ENCODE measurements at regions not wholly inside any gene's neighbourhood (a gene's known extent, or its start where the extent isn't known, plus 50 kb on each side); places are given as distances from the start of the nearest gene placed in this dataset.

- TF ChIP-seq CTCF (conservative IDR thresholded peaks at IDR 0.05; ENCODE audit: low read depth, low read length), result peak; percentile 30
- no peak overlapping the region for H3K4me3 ChIP-seq (ENCODE audit: low read depth, low read length)
- DNase-seq (ENCODE audit: low read depth), result no peak
Measured at GRCh38 chr5:92885950-92886349, 695.1 kb downstream of the NR2F1-AS1 start.

- TF ChIP-seq CTCF (conservative IDR thresholded peaks at IDR 0.05; ENCODE audit: low read depth, low read length), result no peak
- DNase-seq (ENCODE audit: low read depth), result no peak
- H3K4me3 ChIP-seq (ENCODE audit: low read depth, low read length), result no peak overlapping the region
Measured at GRCh38 chr5:92884469-92884868, 696.5 kb downstream of the NR2F1-AS1 start.

GRCh38 chr5:92879806-92880543 lies 701.0 kb downstream of the NR2F1-AS1 start:
- DNase-seq (ENCODE audit: low read depth), result no peak
- H3K4me3 ChIP-seq (ENCODE audit: low read depth, low read length), result no peak overlapping the region
- TF ChIP-seq CTCF (conservative IDR thresholded peaks at IDR 0.05; ENCODE audit: low read depth, low read length), result no peak

GRCh38 chr5:92874790-92875189 lies 706.2 kb downstream of the NR2F1-AS1 start:
- TF ChIP-seq CTCF (conservative IDR thresholded peaks at IDR 0.05; ENCODE audit: low read depth, low read length), result no peak
- no peak overlapping the region for H3K4me3 ChIP-seq (ENCODE audit: low read depth, low read length)
- no peak for DNase-seq (ENCODE audit: low read depth)

GRCh38 chr5:92868442-92868841 lies 712.6 kb downstream of the NR2F1-AS1 start:
- TF ChIP-seq CTCF (conservative IDR thresholded peaks at IDR 0.05; ENCODE audit: low read depth, low read length), result no peak
- no peak for DNase-seq (ENCODE audit: low read depth)
- H3K4me3 ChIP-seq (ENCODE audit: low read depth, low read length), result no peak overlapping the region

GRCh38 chr5:92864591-92864990 lies 716.4 kb downstream of the NR2F1-AS1 start:
- H3K4me3 ChIP-seq (ENCODE audit: low read depth, low read length), result no peak overlapping the region
- DNase-seq (ENCODE audit: low read depth), result no peak
- no peak for TF ChIP-seq CTCF (conservative IDR thresholded peaks at IDR 0.05; ENCODE audit: low read depth, low read length)

GRCh38 chr5:92863666-92864065 lies 717.4 kb downstream of the NR2F1-AS1 start:
- H3K4me3 ChIP-seq (ENCODE audit: low read depth, low read length), result no peak overlapping the region
- no peak for DNase-seq (ENCODE audit: low read depth)
- no peak for TF ChIP-seq CTCF (conservative IDR thresholded peaks at IDR 0.05; ENCODE audit: low read depth, low read length)

Data from epithelial cell of proximal tubule (primary cell).